ENCODE measurements at regions not wholly inside any gene's neighbourhood (a gene's known extent, or its start where the extent isn't known, plus 50 kb on each side); places are given as distances from the start of the nearest gene placed in this dataset.

DNA sequence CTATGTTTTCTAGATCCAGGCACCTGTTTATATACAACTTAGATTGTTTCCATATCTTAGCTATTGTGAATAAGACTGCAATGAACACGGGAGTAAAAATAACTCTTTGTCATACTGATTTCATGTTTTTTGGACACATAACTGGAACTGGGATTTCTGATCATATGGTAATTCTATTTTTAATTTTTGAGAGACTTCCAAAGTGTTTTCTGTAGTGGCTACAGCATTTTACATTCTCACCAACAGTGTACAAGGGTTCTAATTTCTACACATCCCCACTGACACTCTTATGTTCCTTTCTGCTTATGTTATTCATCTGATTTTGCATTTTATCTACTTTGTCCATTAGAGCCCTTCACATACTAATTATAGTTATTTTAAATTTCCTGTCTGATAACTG, 1152.9 kb downstream of the SLITRK1 start:
- TF ChIP-seq, protein P1, sequence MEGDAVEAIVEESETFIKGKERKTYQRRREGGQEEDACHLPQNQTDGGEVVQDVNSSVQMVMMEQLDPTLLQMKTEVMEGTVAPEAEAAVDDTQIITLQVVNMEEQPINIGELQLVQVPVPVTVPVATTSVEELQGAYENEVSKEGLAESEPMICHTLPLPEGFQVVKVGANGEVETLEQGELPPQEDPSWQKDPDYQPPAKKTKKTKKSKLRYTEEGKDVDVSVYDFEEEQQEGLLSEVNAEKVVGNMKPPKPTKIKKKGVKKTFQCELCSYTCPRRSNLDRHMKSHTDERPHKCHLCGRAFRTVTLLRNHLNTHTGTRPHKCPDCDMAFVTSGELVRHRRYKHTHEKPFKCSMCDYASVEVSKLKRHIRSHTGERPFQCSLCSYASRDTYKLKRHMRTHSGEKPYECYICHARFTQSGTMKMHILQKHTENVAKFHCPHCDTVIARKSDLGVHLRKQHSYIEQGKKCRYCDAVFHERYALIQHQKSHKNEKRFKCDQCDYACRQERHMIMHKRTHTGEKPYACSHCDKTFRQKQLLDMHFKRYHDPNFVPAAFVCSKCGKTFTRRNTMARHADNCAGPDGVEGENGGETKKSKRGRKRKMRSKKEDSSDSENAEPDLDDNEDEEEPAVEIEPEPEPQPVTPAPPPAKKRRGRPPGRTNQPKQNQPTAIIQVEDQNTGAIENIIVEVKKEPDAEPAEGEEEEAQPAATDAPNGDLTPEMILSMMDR (conservative IDR thresholded peaks at IDR 0.05; ENCODE audit: low read depth, low read length) = no peak
- TF ChIP-seq RCOR1 (IDR thresholded peaks at IDR 0.05; ENCODE audit: insufficient replicate concordance, low read length) = no peak
- no peak for TF ChIP-seq CEBPB (IDR thresholded peaks at IDR 0.05; ENCODE audit: low read depth, low read length)
- no peak for TF ChIP-seq POLR2A (IDR thresholded peaks at IDR 0.05; ENCODE audit: low read depth, low read length)
- TF ChIP-seq SMC3 (IDR thresholded peaks at IDR 0.05; ENCODE audit: low read depth, low read length) = no peak
- no peak for TF ChIP-seq RAD21 (IDR thresholded peaks at IDR 0.05; ENCODE audit: low read length)
- TF ChIP-seq FOS (IDR thresholded peaks at IDR 0.05; ENCODE audit: low read depth, low read length) = no peak
- TF ChIP-seq, protein P2, sequence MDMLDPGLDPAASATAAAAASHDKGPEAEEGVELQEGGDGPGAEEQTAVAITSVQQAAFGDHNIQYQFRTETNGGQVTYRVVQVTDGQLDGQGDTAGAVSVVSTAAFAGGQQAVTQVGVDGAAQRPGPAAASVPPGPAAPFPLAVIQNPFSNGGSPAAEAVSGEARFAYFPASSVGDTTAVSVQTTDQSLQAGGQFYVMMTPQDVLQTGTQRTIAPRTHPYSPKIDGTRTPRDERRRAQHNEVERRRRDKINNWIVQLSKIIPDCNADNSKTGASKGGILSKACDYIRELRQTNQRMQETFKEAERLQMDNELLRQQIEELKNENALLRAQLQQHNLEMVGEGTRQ (IDR thresholded peaks at IDR 0.05; ENCODE audit: low read depth, low read length) = no peak
- no peak for TF ChIP-seq RFX5 (IDR thresholded peaks at IDR 0.05; ENCODE audit: low read depth, low read length)
- no peak for TF ChIP-seq MXI1 (IDR thresholded peaks at IDR 0.05; ENCODE audit: borderline replicate concordance, low read depth, low read length)
- no peak for TF ChIP-seq MAZ (IDR thresholded peaks at IDR 0.05; ENCODE audit: borderline replicate concordance, low read depth, low read length)
- TF ChIP-seq NFE2L2 (IDR thresholded peaks at IDR 0.05; ENCODE audit: low read depth, low read length) = no peak
- TF ChIP-seq, protein P3, sequence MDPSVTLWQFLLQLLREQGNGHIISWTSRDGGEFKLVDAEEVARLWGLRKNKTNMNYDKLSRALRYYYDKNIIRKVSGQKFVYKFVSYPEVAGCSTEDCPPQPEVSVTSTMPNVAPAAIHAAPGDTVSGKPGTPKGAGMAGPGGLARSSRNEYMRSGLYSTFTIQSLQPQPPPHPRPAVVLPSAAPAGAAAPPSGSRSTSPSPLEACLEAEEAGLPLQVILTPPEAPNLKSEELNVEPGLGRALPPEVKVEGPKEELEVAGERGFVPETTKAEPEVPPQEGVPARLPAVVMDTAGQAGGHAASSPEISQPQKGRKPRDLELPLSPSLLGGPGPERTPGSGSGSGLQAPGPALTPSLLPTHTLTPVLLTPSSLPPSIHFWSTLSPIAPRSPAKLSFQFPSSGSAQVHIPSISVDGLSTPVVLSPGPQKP (IDR thresholded peaks at IDR 0.05; ENCODE audit: borderline replicate concordance, low read depth, low read length) = no peak

Measured in IMR-90 (cell line).